ENCODE measurements at regions not wholly inside any gene's neighbourhood (a gene's known extent, or its start where the extent isn't known, plus 50 kb on each side); places are given as distances from the start of the nearest gene placed in this dataset.

- FAIRE-seq, result no peak
- no peak overlapping the region for H3K9ac ChIP-seq (ENCODE audit: low read length)
- no peak overlapping the region for H3K4me2 ChIP-seq (ENCODE audit: low read length)
These were observed 1030.6 kb downstream of the VRK1 start for GRCh38 chr14:97827746-97828145.

GRCh38 chr14:97832776-97833175, 1035.6 kb downstream of the VRK1 start:
- H3K4me3 ChIP-seq (ENCODE audit: insufficient read depth, low read depth, low read length), result no peak overlapping the region
- H3K27ac Mint-ChIP-seq (ENCODE audit: unreplicated experiment), result no peak overlapping the region
- no peaks in the 10 kb centered on the region for H3K36me3 ChIP-seq (ENCODE audit: insufficient read depth, low read length)
- no peaks in the 10 kb centered on the region for H4K20me1 ChIP-seq (ENCODE audit: insufficient read depth, low read length)
- FAIRE-seq, result no peak
- no peak overlapping the region for H3K27ac ChIP-seq (ENCODE audit: low read depth, low read length)
- no peaks in the 10 kb centered on the region for H3K4me1 Mint-ChIP-seq (ENCODE audit: low read depth, unreplicated experiment)
- no peaks in the 10 kb centered on the region for H3K4me1 ChIP-seq (ENCODE audit: insufficient read depth, low read length)
- no peak overlapping the region for H2AFZ ChIP-seq (ENCODE audit: low read depth, low read length)
- H3K9me3 Mint-ChIP-seq (ENCODE audit: unreplicated experiment), result no peaks in the 10 kb centered on the region
- H3K79me2 ChIP-seq (ENCODE audit: insufficient read depth, low read length), result no peaks in the 10 kb centered on the region
- no peak for DNase-seq (ENCODE audit: low read depth)
- H3K9me3 ChIP-seq (ENCODE audit: insufficient read depth, low read depth, low read length), result no peaks in the 10 kb centered on the region
- no peaks in the 10 kb centered on the region for H3K36me3 Mint-ChIP-seq (ENCODE audit: low read depth, unreplicated experiment)
- TF ChIP-seq CTCF (IDR thresholded peaks at IDR 0.05; ENCODE audit: insufficient read depth, low read depth, low read length) (no peak), EZH2 (IDR thresholded peaks at IDR 0.05; ENCODE audit: insufficient read depth, low read length) (no peak)
- H3K27me3 Mint-ChIP-seq (ENCODE audit: low read depth, unreplicated experiment), result peaks cover 28% of the 10 kb centered on the region
- no peak overlapping the region for H3K4me2 ChIP-seq (ENCODE audit: low read length)
- H3K27me3 ChIP-seq (ENCODE audit: insufficient read depth, low read length), result no peaks in the 10 kb centered on the region
- no peak overlapping the region for H3K9ac ChIP-seq (ENCODE audit: low read length)
- no peak overlapping the region for H3K4me3 Mint-ChIP-seq (ENCODE audit: unreplicated experiment)

More at GRCh38 chr14:97827746-97828145, 1030.6 kb downstream of the VRK1 start:
- H3K27me3 ChIP-seq (ENCODE audit: insufficient read depth, low read length), result no peaks in the 10 kb centered on the region
- no peak overlapping the region for H3K27ac Mint-ChIP-seq (ENCODE audit: unreplicated experiment)
- H4K20me1 ChIP-seq (ENCODE audit: insufficient read depth, low read length), result no peaks in the 10 kb centered on the region
- no peak overlapping the region for H3K27ac ChIP-seq (ENCODE audit: low read depth, low read length)
- H3K36me3 ChIP-seq (ENCODE audit: insufficient read depth, low read length), result no peaks in the 10 kb centered on the region
- H3K36me3 Mint-ChIP-seq (ENCODE audit: low read depth, unreplicated experiment), result no peaks in the 10 kb centered on the region
- H2AFZ ChIP-seq (ENCODE audit: low read depth, low read length), result no peak overlapping the region
- no peak overlapping the region for H3K4me3 ChIP-seq (ENCODE audit: insufficient read depth, low read depth, low read length)
- no peak for DNase-seq (ENCODE audit: low read depth)
- no peak overlapping the region for H3K4me3 Mint-ChIP-seq (ENCODE audit: unreplicated experiment)
- no peaks in the 10 kb centered on the region for H3K9me3 ChIP-seq (ENCODE audit: insufficient read depth, low read depth, low read length)
- no peaks in the 10 kb centered on the region for H3K4me1 Mint-ChIP-seq (ENCODE audit: low read depth, unreplicated experiment)
- TF ChIP-seq CTCF (IDR thresholded peaks at IDR 0.05; ENCODE audit: insufficient read depth, low read depth, low read length), result no peak
- TF ChIP-seq EZH2 (IDR thresholded peaks at IDR 0.05; ENCODE audit: insufficient read depth, low read length), result no peak
- peaks cover 9% of the 10 kb centered on the region for H3K27me3 Mint-ChIP-seq (ENCODE audit: low read depth, unreplicated experiment)
- no peaks in the 10 kb centered on the region for H3K79me2 ChIP-seq (ENCODE audit: insufficient read depth, low read length)
- no peaks in the 10 kb centered on the region for H3K4me1 ChIP-seq (ENCODE audit: insufficient read depth, low read length)
- H3K9me3 Mint-ChIP-seq (ENCODE audit: unreplicated experiment), result no peaks in the 10 kb centered on the region

GRCh38 chr14:97838986-97839385, 1041.8 kb downstream of the VRK1 start:
- DNase-seq (ENCODE audit: low read depth) (no peak), FAIRE-seq (no peak)
- Mint-ChIP-seq H3K36me3 (ENCODE audit: low read depth, unreplicated experiment) (no peaks in the 10 kb centered on the region), H3K27me3 (ENCODE audit: low read depth, unreplicated experiment) (peaks cover 45% of the 10 kb centered on the region), H3K27ac (ENCODE audit: unreplicated experiment) (no peak overlapping the region), H3K9me3 (ENCODE audit: unreplicated experiment) (no peaks in the 10 kb centered on the region), H3K4me1 (ENCODE audit: low read depth, unreplicated experiment) (no peaks in the 10 kb centered on the region), H3K4me3 (ENCODE audit: unreplicated experiment) (no peak overlapping the region)
- Histone ChIP-seq H3K4me3 (ENCODE audit: insufficient read depth, low read depth, low read length) (no peak overlapping the region), H3K27me3 (ENCODE audit: insufficient read depth, low read length) (no peaks in the 10 kb centered on the region), H3K36me3 (ENCODE audit: insufficient read depth, low read length) (no peaks in the 10 kb centered on the region), H3K79me2 (ENCODE audit: insufficient read depth, low read length) (no peaks in the 10 kb centered on the region), H3K4me2 (ENCODE audit: low read length) (no peak overlapping the region), H4K20me1 (ENCODE audit: insufficient read depth, low read length) (no peaks in the 10 kb centered on the region), H3K4me1 (ENCODE audit: insufficient read depth, low read length) (no peaks in the 10 kb centered on the region), H3K9ac (ENCODE audit: low read length) (no peak overlapping the region), H2AFZ (ENCODE audit: low read depth, low read length) (no peak overlapping the region), H3K9me3 (ENCODE audit: insufficient read depth, low read depth, low read length) (no peaks in the 10 kb centered on the region), H3K27ac (ENCODE audit: low read depth, low read length) (no peak overlapping the region)
- TF ChIP-seq EZH2 (IDR thresholded peaks at IDR 0.05; ENCODE audit: insufficient read depth, low read length) (no peak), CTCF (IDR thresholded peaks at IDR 0.05; ENCODE audit: insufficient read depth, low read depth, low read length) (no peak)

Measured in astrocyte (in vitro differentiated cells and primary cell).